ENCODE measurements at regions not wholly inside any gene's neighbourhood (a gene's known extent, or its start where the extent isn't known, plus 50 kb on each side); places are given as distances from the start of the nearest gene placed in this dataset.

GRCh38 chr4:175307326-175307725 is 389.2 kb downstream of the ADAM29 start (continued):
- TF ChIP-seq PBX3 (IDR thresholded peaks at IDR 0.05) (no peak), NPAS2 (CRISPR knock-in tag; IDR thresholded peaks at IDR 0.05; ENCODE audit: borderline replicate concordance) (no peak)

GRCh38 chr4:175308236-175308635 is 390.1 kb downstream of the ADAM29 start:
- TF ChIP-seq BHLHE40 (IDR thresholded peaks at IDR 0.05; ENCODE audit: low read depth, low read length) (no peak), ZFP36 (IDR thresholded peaks at IDR 0.05; ENCODE audit: borderline replicate concordance, partially characterized antibody) (no peak), FOXS1 (CRISPR knock-in tag; IDR thresholded peaks at IDR 0.05) (no peak), ESRRA (IDR thresholded peaks at IDR 0.05; ENCODE audit: borderline replicate concordance, low read length) (no peak), NFE2L2 (conservative IDR thresholded peaks at IDR 0.05; ENCODE audit: low read length) (no peak), HOXB13 (CRISPR knock-in tag; IDR thresholded peaks at IDR 0.05; ENCODE audit: low read depth) (no peak), CTCF (IDR thresholded peaks at IDR 0.05) (no peak), SMC3 (IDR thresholded peaks at IDR 0.05) (no peak)
- DNase-seq (ENCODE audit: low read depth in 1 of 2, low spot score in 1 of 2) (no peak), ATAC-seq (no peak), FAIRE-seq (no peak)
- POLR2A ChIA-PET: no interaction called here
- Histone ChIP-seq H3K4me3 (no peak overlapping the region), H3K4me1 (peaks cover 9% of the 10 kb centered on the region), H3K9me3 (no peaks in the 10 kb centered on the region), H3K4me2 (no peak overlapping the region), H3K27ac (no peak overlapping the region)
- CTCF ChIA-PET: no interaction called here
- WGBS (ENCODE audit: missing lambda C conversion rate): 31% methylated on average over 5 of the region's 5 CpGs

- TF ChIP-seq PHF8 (IDR thresholded peaks at IDR 0.05; ENCODE audit: borderline replicate concordance, low read depth) (no peak), NR3C1 (IDR thresholded peaks at IDR 0.05) (no peak), ZC3H11A (IDR thresholded peaks at IDR 0.05) (no peak), HES2 (IDR thresholded peaks at IDR 0.05) (no peak)
- DNase-seq (ENCODE audit: low read depth in 1 of 2, low spot score in 1 of 2) (no peak), ATAC-seq (no peak), FAIRE-seq (no peak)
- ChIA-PET POLR2A (no interaction called here), CTCF (no interaction called here)
- WGBS (ENCODE audit: missing lambda C conversion rate): 46% methylated on average over 3 of the region's 3 CpGs
- H3K27ac ChIP-seq: no peak overlapping the region
- peaks cover 9% of the 10 kb centered on the region for H3K4me1 ChIP-seq
- H3K9me3 ChIP-seq: no peaks in the 10 kb centered on the region
- no peak overlapping the region for H3K4me3 ChIP-seq
- no peak overlapping the region for H3K4me2 ChIP-seq
Measured at GRCh38 chr4:175309041-175309440, 390.9 kb downstream of the ADAM29 start.

GRCh38 chr4:175325230-175325629 is 407.1 kb downstream of the ADAM29 start:
- ChIA-PET CTCF (no interaction called here), POLR2A (no interaction called here)
- Histone ChIP-seq H3K9me3 (no peaks in the 10 kb centered on the region), H3K4me1 (peaks cover 4% of the 10 kb centered on the region; the same call in 1 of the 3 replicates), H3K4me3 (no peak overlapping the region), H3K27ac (no peak overlapping the region), H3K4me2 (no peak overlapping the region)
- no peak for FAIRE-seq
- no peak; a peak in 1 of 6 replicates for ATAC-seq
- TF ChIP-seq NFE2L2 (conservative IDR thresholded peaks at IDR 0.05; ENCODE audit: low read length) (no peak), NR3C1 (IDR thresholded peaks at IDR 0.05) (no peak), ESRRA (IDR thresholded peaks at IDR 0.05; ENCODE audit: borderline replicate concordance, low read length) (no peak), GATA3 (IDR thresholded peaks at IDR 0.05; ENCODE audit: borderline replicate concordance) (no peak), RCOR1 (IDR thresholded peaks at IDR 0.05; ENCODE audit: low read depth, low read length) (no peak), MYC (IDR thresholded peaks at IDR 0.05; ENCODE audit: borderline replicate concordance, low read length) (no peak), HMGXB4 (CRISPR knock-in tag; IDR thresholded peaks at IDR 0.05; ENCODE audit: borderline replicate concordance) (no peak)
- WGBS (ENCODE audit: missing lambda C conversion rate): 60% methylated on average over 5 of the region's 5 CpGs
- peak in 1 of 2 experiments; percentile 54 for DNase-seq (ENCODE audit: low read depth in 1 of 2, low spot score in 1 of 2)
